ENCODE measurements at regions not wholly inside any gene's neighbourhood (a gene's known extent, or its start where the extent isn't known, plus 50 kb on each side); places are given as distances from the start of the nearest gene placed in this dataset.

DNA sequence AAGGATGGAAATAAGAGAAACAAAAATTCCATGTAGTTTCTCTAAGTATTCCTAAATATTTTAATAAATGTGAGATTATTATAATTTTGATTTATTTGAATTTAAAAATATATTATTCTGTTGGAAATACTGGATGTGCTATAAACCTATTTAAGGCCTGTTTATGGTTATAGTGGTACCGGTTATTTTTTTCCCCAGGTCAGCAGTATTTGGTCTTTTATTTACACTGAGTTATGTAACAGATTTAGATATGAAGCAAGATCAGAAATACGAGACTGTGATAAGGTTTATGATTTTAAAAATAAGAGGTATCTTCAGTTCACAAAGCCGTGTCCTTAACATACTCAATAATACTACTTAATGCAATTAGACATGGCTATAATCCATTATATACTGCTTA lies 634.3 kb upstream of the POU3F2 start:
- Mint-ChIP-seq H3K27ac (no peak overlapping the region), H3K4me1 (ENCODE audit: low read depth) (no peaks in the 10 kb centered on the region), H3K36me3 (ENCODE audit: low read depth) (no peaks in the 10 kb centered on the region), H3K27me3 (ENCODE audit: low read depth) (no peaks in the 10 kb centered on the region), H3K4me3 (no peak overlapping the region), H3K9me3 (ENCODE audit: insufficient read depth) (no peaks in the 10 kb centered on the region)
- CTCF ChIA-PET, result no interaction called here
- POLR2A ChIA-PET, result no interaction called here
- ATAC-seq (no peak), DNase-seq (no peak)

- no peaks in the 10 kb centered on the region for H3K27me3 Mint-ChIP-seq (ENCODE audit: low read depth)
- H3K4me1 Mint-ChIP-seq (ENCODE audit: low read depth), result no peaks in the 10 kb centered on the region
- CTCF ChIA-PET, result no interaction called here
- ATAC-seq, result no peak
- no peak overlapping the region for H3K27ac Mint-ChIP-seq
- H3K4me3 Mint-ChIP-seq, result no peak overlapping the region
- H3K36me3 Mint-ChIP-seq (ENCODE audit: low read depth), result no peaks in the 10 kb centered on the region
- no peaks in the 10 kb centered on the region for H3K9me3 Mint-ChIP-seq (ENCODE audit: insufficient read depth)
- DNase-seq, result no peak
- POLR2A ChIA-PET, result no interaction called here
Observed at GRCh38 chr6:98203170-98203806, 631.1 kb upstream of the POU3F2 start.

DNA sequence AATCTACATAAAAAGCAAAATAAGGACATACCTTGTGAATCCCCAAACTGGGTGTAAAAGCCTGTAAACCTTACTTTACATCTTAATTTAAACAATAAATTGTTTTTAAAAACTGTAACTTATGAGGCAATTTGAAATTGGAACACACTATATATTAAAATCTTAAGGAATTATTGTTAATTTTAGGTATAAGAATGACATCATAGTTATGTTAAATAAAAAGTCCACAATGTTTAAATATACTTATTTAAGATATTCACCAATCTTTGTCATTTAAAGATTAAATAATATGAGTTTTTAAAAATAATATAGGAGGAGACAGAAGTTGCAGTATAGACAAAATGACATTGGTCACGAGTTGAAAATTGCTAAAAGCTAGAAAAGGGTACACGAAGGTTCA lies 621.9 kb upstream of the POU3F2 start:
- DNase-seq (no peak), ATAC-seq (no peak)
- CTCF ChIA-PET, result no interaction called here
- no peak overlapping the region for H3K4me3 Mint-ChIP-seq
- no peak overlapping the region for H3K27ac Mint-ChIP-seq
- no peaks in the 10 kb centered on the region for H3K27me3 Mint-ChIP-seq (ENCODE audit: low read depth)
- no peaks in the 10 kb centered on the region for H3K36me3 Mint-ChIP-seq (ENCODE audit: low read depth)
- no peaks in the 10 kb centered on the region for H3K4me1 Mint-ChIP-seq (ENCODE audit: low read depth)
- POLR2A ChIA-PET, result no interaction called here
- no peaks in the 10 kb centered on the region for H3K9me3 Mint-ChIP-seq (ENCODE audit: insufficient read depth)

DNA sequence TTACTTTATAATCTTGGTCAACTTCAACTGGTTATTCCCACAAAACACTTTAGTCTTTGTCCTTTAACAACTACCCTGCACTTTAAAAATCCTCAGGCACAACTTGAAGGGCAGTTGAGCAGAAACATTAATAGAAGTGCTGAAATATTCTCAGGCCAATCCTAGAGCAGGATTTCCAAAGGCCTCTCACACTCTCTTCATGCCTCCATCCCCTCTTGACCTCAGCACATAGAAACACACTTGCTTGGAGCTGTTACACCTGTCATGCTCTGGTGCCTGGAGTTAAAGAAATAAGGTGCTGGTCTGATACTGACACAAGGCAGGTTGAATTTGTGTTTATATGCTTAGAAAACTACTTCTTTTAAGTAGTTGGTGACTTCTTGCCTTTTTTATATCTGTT lies 618.8 kb upstream of the POU3F2 start:
- Mint-ChIP-seq H3K9me3 (ENCODE audit: insufficient read depth) (peaks cover under 1% of the 10 kb centered on the region), H3K27me3 (ENCODE audit: low read depth) (no peaks in the 10 kb centered on the region), H3K4me1 (ENCODE audit: low read depth) (no peaks in the 10 kb centered on the region), H3K4me3 (no peak overlapping the region), H3K27ac (no peak overlapping the region), H3K36me3 (ENCODE audit: low read depth) (no peaks in the 10 kb centered on the region)
- POLR2A ChIA-PET, result no interaction called here
- CTCF ChIA-PET, result no interaction called here
- ATAC-seq (no peak), DNase-seq (no peak)

DNA sequence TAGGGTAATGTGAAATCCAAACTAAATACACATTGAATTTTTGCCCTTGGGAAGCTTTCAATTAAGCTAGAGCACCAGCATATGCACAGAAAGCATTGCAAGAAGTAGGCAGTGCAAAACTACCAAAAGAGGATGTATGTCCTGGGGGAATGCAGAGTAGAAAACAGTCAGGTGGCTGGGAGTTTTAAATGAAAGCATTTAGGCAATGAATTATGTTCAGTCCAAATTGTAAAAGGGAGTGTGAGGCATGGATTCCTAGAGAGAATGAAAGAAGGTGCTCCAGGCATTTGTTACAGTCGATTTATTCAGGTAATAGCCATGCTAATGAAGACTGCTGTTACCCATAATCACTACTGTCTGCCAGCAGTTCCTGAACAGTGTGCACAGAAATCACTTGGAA lies 604.1 kb upstream of the POU3F2 start:
- peaks cover 9% of the 10 kb centered on the region for H3K9me3 Mint-ChIP-seq (ENCODE audit: insufficient read depth)
- no peaks in the 10 kb centered on the region for H3K4me1 Mint-ChIP-seq (ENCODE audit: low read depth)
- no peak overlapping the region for H3K27ac Mint-ChIP-seq
- no peak overlapping the region for H3K4me3 Mint-ChIP-seq
- no peaks in the 10 kb centered on the region for H3K36me3 Mint-ChIP-seq (ENCODE audit: low read depth)
- CTCF ChIA-PET, result no interaction called here
- no peak for DNase-seq
- ATAC-seq, result no peak
- POLR2A ChIA-PET, result no interaction called here
- no peaks in the 10 kb centered on the region for H3K27me3 Mint-ChIP-seq (ENCODE audit: low read depth)

- H3K4me3 Mint-ChIP-seq, result no peak overlapping the region
- ChIA-PET POLR2A (no interaction called here), CTCF (no interaction called here)
- H3K27me3 Mint-ChIP-seq (ENCODE audit: low read depth), result no peaks in the 10 kb centered on the region
- H3K4me1 Mint-ChIP-seq (ENCODE audit: low read depth), result no peaks in the 10 kb centered on the region
- no peak for DNase-seq
- H3K36me3 Mint-ChIP-seq (ENCODE audit: low read depth), result no peaks in the 10 kb centered on the region
- no peak overlapping the region for H3K27ac Mint-ChIP-seq
- ATAC-seq, result no peak
- H3K9me3 Mint-ChIP-seq (ENCODE audit: insufficient read depth), result no peaks in the 10 kb centered on the region
Observed at GRCh38 chr6:98239057-98239456, 595.3 kb upstream of the POU3F2 start.

GRCh38 chr6:98241630-98242029 lies 592.7 kb upstream of the POU3F2 start:
- no peak overlapping the region for H3K27ac Mint-ChIP-seq
- CTCF ChIA-PET, result no interaction called here
- no peaks in the 10 kb centered on the region for H3K4me1 Mint-ChIP-seq (ENCODE audit: low read depth)
- DNase-seq (no peak), ATAC-seq (no peak)
- no peaks in the 10 kb centered on the region for H3K36me3 Mint-ChIP-seq (ENCODE audit: low read depth)
- H3K9me3 Mint-ChIP-seq (ENCODE audit: insufficient read depth), result no peaks in the 10 kb centered on the region
- no peaks in the 10 kb centered on the region for H3K27me3 Mint-ChIP-seq (ENCODE audit: low read depth)
- POLR2A ChIA-PET, result no interaction called here
- H3K4me3 Mint-ChIP-seq, result no peak overlapping the region

- ATAC-seq (no peak), DNase-seq (no peak)
- ChIA-PET CTCF (no interaction called here), POLR2A (no interaction called here)
- Mint-ChIP-seq H3K27ac (no peak overlapping the region), H3K4me3 (no peak overlapping the region), H3K9me3 (ENCODE audit: insufficient read depth) (no peaks in the 10 kb centered on the region), H3K27me3 (ENCODE audit: low read depth) (no peaks in the 10 kb centered on the region), H3K36me3 (ENCODE audit: low read depth) (no peaks in the 10 kb centered on the region), H3K4me1 (ENCODE audit: low read depth) (no peaks in the 10 kb centered on the region)
Observed at GRCh38 chr6:98254624-98255023, 579.8 kb upstream of the POU3F2 start.

DNA sequence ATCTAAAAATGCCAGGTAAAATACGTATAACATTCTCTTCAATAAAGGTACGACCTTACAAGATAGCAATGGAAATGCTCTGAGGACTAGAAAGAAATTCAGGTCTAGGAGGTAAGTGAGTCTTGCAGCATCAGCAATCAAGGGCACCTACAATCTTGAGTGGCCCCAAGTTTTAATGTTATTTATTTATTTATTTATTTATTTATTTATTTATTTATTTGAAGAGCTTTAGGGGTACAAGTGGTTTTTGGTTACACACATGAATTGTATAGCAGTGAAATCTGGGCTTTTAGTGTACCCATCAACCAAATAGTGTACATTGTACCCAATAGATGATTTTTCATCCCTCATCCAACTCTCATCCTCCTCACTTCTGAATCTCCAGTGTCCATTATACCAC lies 574.0 kb upstream of the POU3F2 start:
- Mint-ChIP-seq H3K4me1 (ENCODE audit: low read depth) (no peaks in the 10 kb centered on the region), H3K9me3 (ENCODE audit: insufficient read depth) (no peaks in the 10 kb centered on the region), H3K27me3 (ENCODE audit: low read depth) (no peaks in the 10 kb centered on the region), H3K36me3 (ENCODE audit: low read depth) (no peaks in the 10 kb centered on the region), H3K4me3 (no peak overlapping the region), H3K27ac (no peak overlapping the region)
- ChIA-PET CTCF (no interaction called here), POLR2A (no interaction called here)
- DNase-seq, result no peak
- ATAC-seq, result no peak

GRCh38 chr6:98272060-98272459 lies 562.3 kb upstream of the POU3F2 start:
- Mint-ChIP-seq H3K4me1 (ENCODE audit: low read depth) (no peaks in the 10 kb centered on the region), H3K27me3 (ENCODE audit: low read depth) (no peaks in the 10 kb centered on the region), H3K4me3 (no peak overlapping the region), H3K36me3 (ENCODE audit: low read depth) (no peaks in the 10 kb centered on the region), H3K27ac (no peak overlapping the region), H3K9me3 (ENCODE audit: insufficient read depth) (no peaks in the 10 kb centered on the region)
- ChIA-PET CTCF (no interaction called here), POLR2A (no interaction called here)
- no peak for DNase-seq
- no peak for ATAC-seq

DNA sequence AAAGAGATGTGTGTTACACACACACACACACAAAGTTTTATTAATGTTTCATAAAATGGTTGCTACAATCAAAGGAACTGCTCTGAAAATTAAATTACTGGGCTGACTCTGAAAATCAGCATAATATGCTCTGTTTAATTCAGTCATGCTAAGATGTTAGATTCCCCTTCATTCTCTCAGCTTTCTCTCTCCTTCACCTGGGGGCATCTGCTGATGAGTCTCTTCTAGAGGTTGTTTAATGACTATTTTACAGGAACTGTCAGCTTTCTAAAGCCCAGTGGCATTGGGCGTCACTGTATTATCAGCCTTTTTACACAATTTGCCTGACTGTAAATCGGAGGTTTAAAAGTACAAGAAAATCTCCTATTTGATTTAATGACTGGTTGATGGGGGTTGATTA lies 559.7 kb upstream of the POU3F2 start:
- Mint-ChIP-seq H3K36me3 (ENCODE audit: low read depth) (no peaks in the 10 kb centered on the region), H3K4me3 (no peak overlapping the region), H3K27me3 (ENCODE audit: low read depth) (no peaks in the 10 kb centered on the region), H3K4me1 (ENCODE audit: low read depth) (no peaks in the 10 kb centered on the region), H3K27ac (no peak overlapping the region), H3K9me3 (ENCODE audit: insufficient read depth) (no peaks in the 10 kb centered on the region)
- ChIA-PET POLR2A (no interaction called here), CTCF (no interaction called here)
- no peak for ATAC-seq
- DNase-seq, result no peak

DNA sequence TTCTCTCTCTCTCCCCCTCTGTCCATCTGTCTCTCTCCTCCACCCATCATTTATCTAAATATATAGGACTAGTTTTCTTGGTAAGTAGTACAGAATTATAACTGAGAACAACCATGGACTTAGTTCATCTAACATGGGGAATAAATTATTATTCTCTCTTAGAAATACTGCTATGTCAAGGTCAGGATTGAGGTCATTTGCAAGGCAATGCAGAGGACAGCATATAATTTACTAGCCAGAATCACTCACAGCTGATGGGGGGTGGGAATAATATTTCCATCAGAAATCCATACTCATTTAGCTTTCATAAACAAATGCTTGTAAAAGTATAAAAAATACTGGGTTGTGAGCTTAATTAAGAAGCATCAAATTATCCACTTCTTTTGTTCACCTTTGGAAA lies 553.9 kb upstream of the POU3F2 start:
- Mint-ChIP-seq H3K27me3 (ENCODE audit: low read depth) (no peaks in the 10 kb centered on the region), H3K4me1 (ENCODE audit: low read depth) (no peaks in the 10 kb centered on the region), H3K9me3 (ENCODE audit: insufficient read depth) (no peaks in the 10 kb centered on the region), H3K4me3 (no peak overlapping the region), H3K36me3 (ENCODE audit: low read depth) (no peaks in the 10 kb centered on the region), H3K27ac (no peak overlapping the region)
- ATAC-seq, result no peak
- ChIA-PET POLR2A (no interaction called here), CTCF (no interaction called here)
- DNase-seq, result no peak

- Mint-ChIP-seq H3K4me1 (ENCODE audit: low read depth) (no peaks in the 10 kb centered on the region), H3K27me3 (ENCODE audit: low read depth) (no peaks in the 10 kb centered on the region), H3K36me3 (ENCODE audit: low read depth) (no peaks in the 10 kb centered on the region), H3K27ac (no peak overlapping the region), H3K4me3 (no peak overlapping the region), H3K9me3 (ENCODE audit: insufficient read depth) (no peaks in the 10 kb centered on the region)
- POLR2A ChIA-PET, result no interaction called here
- CTCF ChIA-PET, result no interaction called here
- DNase-seq (no peak), ATAC-seq (no peak)
Observed at GRCh38 chr6:98286620-98287019, 547.8 kb upstream of the POU3F2 start.
